ENCODE measurements at regions not wholly inside any gene's neighbourhood (a gene's known extent, or its start where the extent isn't known, plus 50 kb on each side); places are given as distances from the start of the nearest gene placed in this dataset.
A peak's percentile ranks its signal among the peaks of the same experiment; 100 is the strongest.
"Not testable (repeated sequence)": the region's sequence is repeated elsewhere in the genome, so short reads cannot be mapped to it uniquely, and the experiment has no call there.

GRCh38 chr3:86849991-86850390, 141.0 kb downstream of the VGLL3 start:
- TF ChIP-seq, protein P1, sequence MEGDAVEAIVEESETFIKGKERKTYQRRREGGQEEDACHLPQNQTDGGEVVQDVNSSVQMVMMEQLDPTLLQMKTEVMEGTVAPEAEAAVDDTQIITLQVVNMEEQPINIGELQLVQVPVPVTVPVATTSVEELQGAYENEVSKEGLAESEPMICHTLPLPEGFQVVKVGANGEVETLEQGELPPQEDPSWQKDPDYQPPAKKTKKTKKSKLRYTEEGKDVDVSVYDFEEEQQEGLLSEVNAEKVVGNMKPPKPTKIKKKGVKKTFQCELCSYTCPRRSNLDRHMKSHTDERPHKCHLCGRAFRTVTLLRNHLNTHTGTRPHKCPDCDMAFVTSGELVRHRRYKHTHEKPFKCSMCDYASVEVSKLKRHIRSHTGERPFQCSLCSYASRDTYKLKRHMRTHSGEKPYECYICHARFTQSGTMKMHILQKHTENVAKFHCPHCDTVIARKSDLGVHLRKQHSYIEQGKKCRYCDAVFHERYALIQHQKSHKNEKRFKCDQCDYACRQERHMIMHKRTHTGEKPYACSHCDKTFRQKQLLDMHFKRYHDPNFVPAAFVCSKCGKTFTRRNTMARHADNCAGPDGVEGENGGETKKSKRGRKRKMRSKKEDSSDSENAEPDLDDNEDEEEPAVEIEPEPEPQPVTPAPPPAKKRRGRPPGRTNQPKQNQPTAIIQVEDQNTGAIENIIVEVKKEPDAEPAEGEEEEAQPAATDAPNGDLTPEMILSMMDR (conservative IDR thresholded peaks at IDR 0.05; ENCODE audit: low read depth, low read length), result no peak
- no peak overlapping the region for H3K4me3 ChIP-seq (ENCODE audit: low read depth, low read length)
- no peak for DNase-seq (ENCODE audit: low read depth)

GRCh38 chr3:86845726-86846125, 145.2 kb downstream of the VGLL3 start:
- no peak for DNase-seq (ENCODE audit: low read depth)
- TF ChIP-seq, protein P1 (conservative IDR thresholded peaks at IDR 0.05; ENCODE audit: low read depth, low read length), result no peak
- H3K4me3 ChIP-seq (ENCODE audit: low read depth, low read length), result no peak overlapping the region

DNA sequence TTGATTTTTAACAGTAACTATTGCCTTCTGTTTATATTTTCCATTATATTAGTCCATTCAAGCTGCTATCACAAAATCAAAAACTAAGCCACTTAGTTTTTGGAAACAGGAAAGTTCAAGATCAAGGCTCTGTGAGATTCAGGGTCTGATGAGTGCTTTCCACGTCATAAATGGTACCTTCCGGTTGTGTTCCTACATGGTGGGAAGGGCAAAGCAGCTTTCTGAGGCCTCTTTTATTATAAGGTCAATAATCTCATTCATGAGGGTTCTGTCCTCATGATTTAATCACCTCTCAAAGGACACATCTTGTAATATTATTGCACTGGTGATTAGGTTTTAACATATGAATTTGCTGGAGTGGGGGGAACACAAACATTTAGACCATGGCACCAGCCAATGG, 152.0 kb downstream of the VGLL3 start:
- DNase-seq (ENCODE audit: low read depth), result no peak
- no peak overlapping the region for H3K4me3 ChIP-seq (ENCODE audit: low read depth, low read length)
- TF ChIP-seq, protein P1 (conservative IDR thresholded peaks at IDR 0.05; ENCODE audit: low read depth, low read length), result no peak

- DNase-seq (ENCODE audit: low read depth), result peak; percentile 65
- no peak overlapping the region for H3K4me3 ChIP-seq (ENCODE audit: low read depth, low read length)
- TF ChIP-seq, protein P1 (conservative IDR thresholded peaks at IDR 0.05; ENCODE audit: low read depth, low read length), result no peak
Measured at GRCh38 chr3:86837871-86838270, 153.1 kb downstream of the VGLL3 start.

DNA sequence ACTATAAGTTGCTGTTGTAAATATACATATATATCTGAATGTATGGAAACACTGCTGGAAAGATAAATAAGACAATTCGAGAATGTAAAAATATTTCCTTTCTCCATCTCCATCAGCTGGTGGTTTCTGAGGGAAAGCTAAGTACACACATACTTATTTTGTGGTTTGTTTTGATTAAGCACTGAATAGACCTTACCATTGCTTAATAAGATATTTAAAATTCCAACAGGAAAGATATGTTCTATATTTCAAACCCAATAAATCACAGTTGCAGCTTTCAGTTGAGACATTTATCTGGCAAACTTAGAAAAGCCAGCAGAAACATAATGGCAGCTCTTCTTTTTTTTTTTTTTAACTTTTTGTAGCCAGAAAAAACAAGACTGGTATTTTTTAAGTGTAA, 160.4 kb downstream of the VGLL3 start:
- peak; percentile 73 for DNase-seq (ENCODE audit: low read depth)
- no peak overlapping the region for H3K4me3 ChIP-seq (ENCODE audit: low read depth, low read length)
- TF ChIP-seq, protein P1 (conservative IDR thresholded peaks at IDR 0.05; ENCODE audit: low read depth, low read length), result no peak

DNA sequence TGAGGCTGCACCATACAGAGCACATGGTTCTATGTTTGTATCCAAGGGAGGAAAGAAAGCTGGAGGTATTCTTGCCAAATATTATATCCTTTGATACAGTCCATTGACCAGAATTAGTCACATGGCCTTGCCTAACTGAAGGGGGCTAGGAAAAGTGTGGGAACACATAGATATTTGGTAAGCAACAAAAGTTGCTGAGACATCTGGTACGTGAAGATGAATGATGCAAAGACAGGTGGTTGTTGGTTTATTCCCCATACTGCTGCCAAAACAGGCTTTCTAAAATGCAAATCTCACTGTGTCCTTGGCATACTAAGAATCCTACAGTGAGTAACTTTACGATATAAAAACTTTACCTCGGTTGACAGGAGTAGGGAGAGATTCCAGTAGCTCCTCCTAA, 162.2 kb downstream of the VGLL3 start:
- TF ChIP-seq, protein P1 (conservative IDR thresholded peaks at IDR 0.05; ENCODE audit: low read depth, low read length), result no peak
- no peak overlapping the region for H3K4me3 ChIP-seq (ENCODE audit: low read depth, low read length)
- no peak for DNase-seq (ENCODE audit: low read depth)

DNA sequence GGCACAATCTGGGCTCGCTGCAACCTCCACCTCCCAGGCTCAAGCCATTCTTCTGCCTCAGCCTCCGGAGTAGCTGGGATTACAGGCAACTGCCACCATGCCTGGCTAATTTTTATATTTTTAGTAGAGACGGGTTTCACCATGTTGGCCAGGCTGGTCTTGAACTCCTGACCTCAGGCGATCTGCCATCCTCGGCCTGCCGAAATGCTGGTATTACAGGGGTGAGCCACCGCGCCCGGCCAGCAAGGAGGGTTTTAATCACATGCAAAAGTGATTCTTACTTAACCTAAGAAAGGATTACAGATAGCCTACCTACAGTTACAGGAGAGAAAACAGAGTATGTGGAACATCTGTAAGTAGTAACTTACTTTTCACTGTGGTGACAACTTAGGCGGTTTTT, 163.4 kb downstream of the VGLL3 start:
- H3K4me3 ChIP-seq (ENCODE audit: low read depth, low read length); DNase-seq (ENCODE audit: low read depth): not testable (repeated sequence)

- TF ChIP-seq, protein P1 (conservative IDR thresholded peaks at IDR 0.05; ENCODE audit: low read depth, low read length), result no peak
- DNase-seq (ENCODE audit: low read depth), result no peak
- no peak overlapping the region for H3K4me3 ChIP-seq (ENCODE audit: low read depth, low read length)
Measured at GRCh38 chr3:86826292-86826691, 164.7 kb downstream of the VGLL3 start.

All from choroid plexus epithelial cell (primary cell).